GM21825 (cell line): ENCODE measurements at regions not wholly inside any gene's neighbourhood (a gene's known extent, or its start where the extent isn't known, plus 50 kb on each side); places are given as distances from the start of the nearest gene placed in this dataset.
"Not testable (repeated sequence)": the region's sequence is repeated elsewhere in the genome, so short reads cannot be mapped to it uniquely, and the experiment has no call there.

ENCODE experiments used
- ATAC-seq: cut with Tn5 transposase; IDR thresholded peaks from one replicate; pipeline ENCODE4 v1.9.1; 2021; ENCODE audit warnings: mild to moderate bottlenecking, moderate library complexity; ENCODE audit not compliant: unreplicated experiment

DNA sequence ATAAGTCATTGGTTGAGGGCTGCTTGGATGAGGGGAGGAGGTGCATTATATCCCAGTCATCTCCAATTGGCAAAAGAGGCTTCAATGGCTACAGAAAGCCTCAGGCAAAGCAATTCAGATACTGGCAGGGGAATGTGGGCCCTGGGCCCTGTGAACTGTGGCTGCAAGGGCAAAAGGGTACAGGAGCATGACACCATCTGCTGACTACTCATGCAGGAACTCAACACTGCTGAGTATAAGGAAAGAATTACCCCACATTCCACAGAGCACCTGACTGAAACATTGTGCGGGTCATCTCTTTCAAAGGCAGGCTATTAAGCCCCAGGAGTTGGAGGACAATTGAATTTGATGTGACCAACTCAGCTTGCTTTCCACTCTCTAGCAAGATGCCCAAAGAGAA lies 92.1 kb upstream of the SPTLC3 start:
- no peak for ATAC-seq

DNA sequence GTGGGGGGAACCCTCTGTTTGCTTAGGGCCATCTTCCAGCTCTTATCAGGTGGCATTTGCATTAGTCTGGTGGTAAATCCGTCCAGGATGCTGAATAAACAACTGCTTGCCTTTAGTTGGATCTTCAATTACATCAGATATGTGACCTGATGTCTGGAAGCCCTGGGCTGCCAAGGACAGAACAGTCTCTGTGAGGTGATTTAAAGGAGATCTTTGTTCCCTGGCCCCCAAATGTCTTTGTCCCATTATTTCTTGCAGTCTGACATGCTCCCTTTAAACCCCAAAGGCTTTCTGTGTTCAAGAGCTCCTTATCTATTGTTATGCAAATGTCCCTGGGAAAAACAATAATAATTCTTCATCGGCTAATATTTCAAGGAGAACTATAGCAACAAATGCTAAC lies 84.6 kb upstream of the SPTLC3 start:
- ATAC-seq, result no peak

DNA sequence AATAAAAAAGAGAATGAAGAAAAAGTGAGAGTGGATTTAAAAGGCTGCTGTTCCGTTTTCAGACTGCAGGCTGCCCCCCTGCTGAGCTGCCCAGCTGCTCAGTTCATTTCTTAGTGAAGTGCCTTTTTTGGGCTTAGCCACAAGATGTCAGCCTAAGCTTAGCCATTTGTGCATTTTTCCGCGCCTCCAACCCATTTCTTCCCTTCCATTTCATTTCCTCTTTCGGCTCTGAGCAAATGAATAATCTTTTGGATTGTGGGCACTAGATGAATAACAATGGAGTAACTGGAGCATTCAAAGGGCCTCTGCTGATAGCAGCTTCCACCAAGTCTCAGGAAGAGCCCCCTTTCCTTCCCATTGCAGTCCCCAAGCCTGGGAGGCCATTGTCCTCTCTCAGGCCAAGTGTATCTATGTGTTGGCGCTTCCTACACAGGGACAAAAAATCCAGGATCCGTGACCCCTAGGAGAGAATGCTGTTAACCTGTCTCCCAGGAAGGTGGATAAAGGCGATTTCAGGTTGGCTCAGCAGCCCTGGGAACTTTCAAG lies 83.5 kb upstream of the SPTLC3 start:
- ATAC-seq, result peak; percentile 86

DNA sequence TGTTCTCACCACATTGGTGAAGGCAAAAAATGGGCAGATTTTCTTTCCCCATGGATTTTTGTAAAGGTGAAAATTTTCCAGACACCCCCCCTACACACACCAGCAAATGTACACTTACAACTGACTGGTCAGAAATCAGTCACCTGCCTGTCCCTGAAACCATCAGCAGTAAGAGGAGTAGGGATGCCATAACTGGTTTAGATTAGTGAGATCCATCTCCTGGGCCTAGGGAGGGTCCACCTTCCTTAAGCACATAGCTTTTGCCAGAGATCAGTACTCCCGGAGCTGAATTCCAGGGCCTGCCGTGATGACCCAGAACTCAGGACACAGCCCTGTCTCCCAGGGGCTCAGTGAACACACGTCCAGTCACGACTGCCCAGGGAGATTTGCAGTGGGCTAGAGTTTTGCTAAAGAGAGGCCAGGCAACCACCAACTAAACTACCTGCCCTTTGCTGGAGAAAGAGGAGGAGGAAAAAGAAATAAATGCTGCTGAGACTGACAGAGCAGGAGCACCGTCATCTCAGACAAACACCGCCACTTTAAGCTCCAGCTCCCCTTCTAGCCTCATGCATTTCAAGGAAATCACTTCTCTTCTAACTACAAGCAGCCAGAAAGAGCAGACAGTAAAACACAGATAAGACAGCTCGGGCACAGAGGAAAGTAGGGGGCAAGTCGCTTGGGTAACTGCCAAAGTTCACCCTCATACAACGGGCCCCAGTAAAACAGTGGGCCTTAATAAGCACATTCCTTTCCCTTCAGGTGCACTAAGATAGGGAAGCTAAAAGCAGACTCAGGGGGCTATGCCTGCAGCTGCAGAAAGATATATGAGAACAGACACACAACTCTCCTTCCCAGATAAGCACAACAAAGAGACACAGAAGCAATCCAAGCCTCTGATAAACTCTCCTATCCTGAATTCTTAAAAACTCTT lies 82.6 kb upstream of the SPTLC3 start:
- ATAC-seq, result no peak

DNA sequence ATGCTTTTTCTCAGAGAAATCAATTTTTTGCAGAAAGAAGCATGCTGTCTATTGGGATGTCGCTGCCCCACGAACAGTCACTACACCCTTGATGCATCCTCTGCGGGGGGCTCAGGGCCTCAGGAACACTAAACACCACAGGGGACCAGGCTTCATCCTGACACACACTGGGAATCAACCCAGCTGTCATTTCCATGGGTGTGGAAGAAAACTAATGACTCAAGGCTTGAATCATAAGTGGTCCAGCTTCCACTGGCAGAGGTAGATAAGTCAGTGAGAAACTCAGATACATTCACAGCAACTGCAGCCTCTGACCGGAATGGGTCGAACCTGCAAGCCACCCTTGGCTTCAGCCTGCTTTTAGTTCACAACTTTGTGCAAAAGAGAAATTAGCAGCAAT lies 81.3 kb upstream of the SPTLC3 start:
- no peak for ATAC-seq

DNA sequence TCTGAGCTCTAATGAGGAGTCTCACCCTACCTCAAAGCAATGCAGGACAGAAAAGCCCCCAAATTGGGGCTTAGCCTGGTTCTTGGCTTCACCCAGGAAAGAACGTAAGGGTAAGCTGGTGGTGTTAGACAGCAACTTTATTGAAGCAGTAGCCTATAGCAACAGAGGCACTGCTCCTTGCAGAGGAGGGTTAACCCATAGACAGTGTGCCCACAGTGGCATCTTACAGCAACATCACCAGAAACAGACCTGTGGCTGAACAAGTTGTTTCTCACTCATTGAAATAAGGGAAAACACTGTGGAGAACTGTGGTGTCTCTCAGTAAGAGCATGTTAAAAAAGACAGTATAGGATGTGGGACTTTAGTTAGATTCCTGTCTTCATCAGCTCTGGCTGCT lies 80.4 kb upstream of the SPTLC3 start:
- ATAC-seq, result no peak

DNA sequence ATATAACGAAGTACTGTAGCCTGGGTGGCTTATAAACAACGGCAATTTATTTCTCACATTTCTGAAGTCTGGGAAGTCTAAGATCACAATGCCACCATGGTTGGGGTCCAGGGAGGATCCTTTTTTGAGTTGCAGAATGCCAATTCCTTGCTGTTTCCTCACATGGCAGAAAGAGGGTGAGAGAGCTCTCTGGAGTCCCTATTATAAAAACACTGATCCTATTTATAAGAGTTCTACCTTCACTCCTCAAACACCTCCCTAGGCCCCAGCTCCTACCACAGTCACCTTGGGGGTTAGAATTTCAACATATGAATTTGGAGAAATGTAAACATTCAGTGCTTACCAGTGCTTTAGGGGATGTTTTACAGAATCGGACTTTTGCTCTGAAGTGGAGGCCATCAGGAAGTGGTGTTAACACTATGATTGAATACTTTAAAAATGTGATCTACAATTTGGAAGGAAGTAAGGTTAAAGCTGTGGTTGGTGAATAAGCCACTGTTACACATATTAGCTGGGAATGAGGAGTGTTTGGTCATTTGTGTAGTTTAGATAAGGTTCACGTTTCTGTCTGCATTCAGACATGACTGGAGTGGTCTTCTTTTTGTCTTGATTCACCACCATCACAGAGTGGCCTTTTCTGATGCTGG lies 79.9 kb upstream of the SPTLC3 start:
- no peak for ATAC-seq

DNA sequence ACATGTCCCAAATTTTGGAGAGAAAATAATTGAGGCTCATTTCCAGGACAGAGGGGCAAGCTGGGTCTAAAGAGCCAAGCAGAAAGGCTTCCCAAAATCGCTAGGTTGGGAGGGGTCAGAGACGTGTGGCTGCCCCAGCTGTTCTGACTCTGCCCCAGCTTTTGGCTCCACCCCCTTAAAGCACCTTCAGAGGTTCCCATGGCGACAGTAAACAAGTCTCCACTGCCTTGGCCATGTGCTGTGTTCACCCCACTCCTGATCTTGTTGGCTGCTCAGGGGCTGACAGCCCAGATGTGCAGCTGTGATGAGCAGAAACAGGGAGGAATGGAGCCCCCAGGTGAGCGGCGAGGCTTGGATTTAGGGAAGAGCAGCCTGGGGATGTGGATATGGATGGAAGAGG lies 72.8 kb upstream of the SPTLC3 start:
- ATAC-seq, result no peak

DNA sequence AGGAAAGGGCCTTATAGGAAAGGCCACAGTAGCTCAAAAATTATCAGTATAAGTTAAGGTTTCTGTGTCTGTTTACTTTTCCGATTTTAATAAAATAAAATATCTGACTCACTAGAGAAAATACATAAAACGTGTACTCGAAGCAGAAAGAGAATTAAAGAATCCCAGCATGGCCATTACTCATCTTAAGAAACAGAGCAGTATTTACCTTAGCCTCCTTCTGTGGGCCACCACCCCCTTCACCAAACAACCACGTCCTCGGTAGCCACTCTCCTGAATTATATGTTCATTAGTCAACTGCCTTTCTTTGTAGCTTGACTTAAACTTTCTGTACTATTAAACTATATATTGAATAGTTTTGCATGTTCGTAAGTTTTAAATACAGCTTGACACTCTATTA lies 72.2 kb upstream of the SPTLC3 start:
- ATAC-seq, result no peak

DNA sequence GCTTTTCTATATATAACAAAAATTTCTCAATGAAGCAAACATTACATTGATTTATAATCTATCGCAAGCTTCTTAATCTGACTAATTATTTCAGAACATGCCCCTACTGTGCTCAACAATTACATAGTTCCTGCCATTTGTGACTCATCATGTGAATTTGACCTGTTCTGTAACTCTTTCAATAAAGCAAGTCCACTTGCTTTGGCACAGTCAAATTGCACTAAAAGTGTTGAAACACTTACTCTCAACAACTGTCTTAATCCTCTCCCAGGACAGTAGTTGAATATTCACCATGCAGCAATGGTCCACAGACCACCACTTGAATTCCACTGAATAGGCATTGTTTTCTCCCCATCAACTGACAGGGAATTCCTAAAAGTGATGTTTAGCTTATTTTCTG lies 67.7 kb upstream of the SPTLC3 start:
- ATAC-seq, result no peak

DNA sequence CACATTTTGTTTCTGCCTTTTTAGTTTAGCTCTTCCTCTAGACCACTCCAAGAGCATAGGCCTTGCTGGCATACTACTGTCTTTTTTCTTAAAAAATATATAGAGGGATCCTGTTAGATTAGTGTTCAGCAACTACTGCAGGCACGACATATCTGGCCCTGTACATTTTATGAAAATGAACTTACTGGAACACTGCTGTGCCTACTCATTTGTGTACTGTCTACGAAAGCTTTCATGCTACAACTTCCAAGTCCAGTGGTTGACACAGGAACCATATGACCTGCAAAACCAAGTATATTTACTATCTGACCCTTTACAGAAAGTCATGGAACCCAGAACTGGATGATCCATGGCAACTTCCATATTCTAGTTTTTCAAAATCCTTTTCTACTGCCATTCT lies 66.6 kb upstream of the SPTLC3 start:
- ATAC-seq, result no peak

DNA sequence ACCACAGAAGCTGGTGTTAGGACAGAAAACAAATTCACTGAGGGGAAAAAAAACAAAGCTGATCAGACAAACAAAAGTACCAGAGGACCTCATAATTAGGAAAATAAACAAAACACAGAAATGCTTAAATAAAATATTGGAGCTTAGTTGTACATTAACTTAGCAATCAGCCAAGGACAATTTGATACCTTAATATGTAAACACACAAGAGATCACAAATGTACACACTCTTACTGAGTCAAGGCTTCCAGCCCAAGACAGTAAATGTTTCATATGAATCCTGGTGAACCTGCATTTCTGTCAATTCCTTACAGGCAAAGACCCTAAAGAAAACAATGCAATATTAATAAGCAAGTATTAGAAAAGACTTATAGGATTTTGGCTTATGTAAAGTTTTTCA lies 62.0 kb upstream of the SPTLC3 start:
- ATAC-seq, result no peak

DNA sequence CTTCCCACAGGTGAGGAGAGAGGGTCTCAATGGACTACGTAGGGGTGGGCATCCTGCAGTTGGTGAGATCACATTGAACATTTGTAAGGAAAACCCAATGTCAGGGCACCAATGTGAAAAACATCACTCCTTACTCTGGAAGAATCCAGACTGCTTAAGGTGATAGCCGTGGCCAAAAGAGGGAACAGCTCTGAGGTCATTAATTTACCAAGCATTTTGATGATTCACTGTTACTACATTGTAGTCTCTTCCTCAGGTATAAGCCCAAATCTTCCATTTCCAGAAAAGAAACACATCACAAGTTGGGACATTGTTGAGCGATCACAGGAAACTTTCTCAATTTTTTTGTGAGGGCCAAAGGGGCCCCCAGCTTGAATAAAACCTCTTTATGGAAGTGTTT lies 61.1 kb upstream of the SPTLC3 start:
- no peak for ATAC-seq

DNA sequence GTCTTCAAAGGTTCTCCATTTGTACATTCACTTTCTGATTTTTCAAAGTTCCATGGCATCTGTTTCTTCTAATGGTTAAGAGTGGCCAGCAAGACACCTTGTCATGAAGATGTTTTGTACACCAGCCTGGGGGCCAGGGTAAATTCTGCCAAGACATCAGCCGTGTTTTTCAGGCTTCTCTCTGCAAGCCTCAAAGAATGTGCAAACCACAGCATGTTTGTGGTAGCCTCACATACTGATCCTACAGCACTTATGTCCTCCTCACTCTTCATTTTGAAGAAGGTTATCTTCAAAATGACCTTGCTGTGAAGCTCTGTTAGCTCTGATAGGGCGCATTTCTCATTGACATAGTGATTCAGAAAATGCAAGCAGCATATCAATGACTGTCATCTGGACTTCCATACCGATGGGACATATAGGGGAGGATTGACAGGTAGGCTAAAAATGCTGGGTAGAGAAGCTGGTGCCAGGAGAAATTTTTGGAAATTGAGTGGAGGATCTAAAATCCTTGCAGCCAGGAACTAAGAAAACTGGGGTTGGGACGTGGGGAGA lies 59.3 kb upstream of the SPTLC3 start:
- ATAC-seq, result no peak

DNA sequence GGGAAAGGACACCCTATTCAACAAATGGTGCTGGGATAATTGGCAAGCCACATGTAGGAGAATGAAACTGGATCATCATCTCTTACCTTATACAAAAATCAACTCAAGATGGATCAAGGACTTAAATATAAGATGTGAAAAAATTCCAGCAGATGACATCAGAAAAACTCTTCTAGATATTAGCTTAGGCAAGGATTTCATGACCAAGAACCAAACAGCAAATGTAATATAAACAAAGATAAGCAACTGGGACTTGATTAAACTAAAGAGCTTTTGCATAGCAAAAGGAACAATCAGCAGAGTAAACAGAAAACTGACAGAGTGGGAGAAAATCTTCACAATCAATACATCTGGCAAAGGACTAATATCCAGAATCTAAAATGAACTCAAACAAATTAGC lies 54.5 kb upstream of the SPTLC3 start:
- ATAC-seq, result not testable (repeated sequence)

DNA sequence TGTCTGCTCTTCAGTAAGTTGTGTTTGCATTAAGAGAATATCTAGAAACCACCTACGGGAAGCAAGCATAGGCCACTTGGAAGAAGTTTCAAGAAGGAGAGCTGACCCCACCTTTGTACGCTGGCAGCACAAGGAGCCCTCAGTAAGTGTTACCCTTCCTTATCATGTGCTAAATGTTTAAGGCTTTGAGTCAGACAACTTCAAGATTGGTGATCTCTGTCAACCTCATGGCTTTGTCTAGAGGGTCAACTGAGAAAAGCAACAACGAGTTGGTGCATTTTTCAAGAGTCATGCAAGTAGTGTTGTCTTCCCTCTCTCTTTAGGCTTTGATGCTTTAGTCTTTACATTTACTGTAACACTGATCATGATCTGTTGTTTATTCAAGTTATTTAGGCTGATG lies 53.2 kb upstream of the SPTLC3 start:
- ATAC-seq, result no peak

DNA sequence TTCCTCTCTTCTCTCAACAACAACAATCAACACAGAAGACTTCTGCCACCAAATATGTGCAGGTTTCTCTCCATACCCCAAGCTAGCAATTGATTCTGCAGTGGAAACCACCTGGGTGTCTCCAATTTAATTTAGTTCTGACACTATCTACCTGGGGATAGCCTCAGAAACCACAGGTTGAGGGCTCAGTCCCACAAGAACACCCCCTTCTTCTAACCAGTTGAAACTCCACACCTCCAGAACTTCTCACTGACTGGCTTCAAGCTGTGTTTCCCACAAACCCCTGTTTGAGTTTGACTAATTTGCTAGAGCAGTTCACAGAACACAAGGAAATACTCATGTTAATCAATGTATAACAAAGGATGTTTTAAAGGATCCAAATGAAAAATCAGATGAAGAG lies 52.5 kb upstream of the SPTLC3 start:
- no peak for ATAC-seq

DNA sequence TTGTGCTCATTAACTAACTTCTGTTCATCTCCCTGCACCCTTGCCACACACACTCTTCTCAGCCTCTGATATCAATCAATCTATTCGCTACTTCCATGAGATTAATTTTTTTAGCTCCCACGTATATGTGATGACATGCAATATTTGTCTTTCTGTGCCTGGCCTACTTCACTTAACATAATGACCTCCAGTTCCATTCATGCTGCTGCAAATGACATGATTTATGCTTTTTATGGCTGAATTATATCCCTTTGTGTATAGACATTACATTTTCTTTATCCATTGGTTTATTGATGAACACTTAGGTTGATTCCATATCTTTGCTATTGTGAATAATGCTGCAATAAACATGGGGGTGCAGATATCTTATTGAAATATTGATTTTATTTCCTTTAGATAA lies 50.8 kb upstream of the SPTLC3 start:
- no peak for ATAC-seq
